Posterior cingulate gyrus (tissue), 11 donors: ENCODE measurements at regions not wholly inside any gene's neighbourhood (a gene's known extent, or its start where the extent isn't known, plus 50 kb on each side); places are given as distances from the start of the nearest gene placed in this dataset.

Source experiments
- DNase-seq, 10 donors: peaks; one replicate each; pipeline versions ENCODE4 v3.0.0 to v3.0.0-alpha.2; 2020 to 2021; ENCODE audit warnings: mixed read lengths in 3 of 10
- intact Hi-C: fragments of 100-400 bp; cut with DNase I; formaldehyde crosslinking; loops from one replicate; pipeline ENCODE4 v1.15.1; 2023

DNA sequence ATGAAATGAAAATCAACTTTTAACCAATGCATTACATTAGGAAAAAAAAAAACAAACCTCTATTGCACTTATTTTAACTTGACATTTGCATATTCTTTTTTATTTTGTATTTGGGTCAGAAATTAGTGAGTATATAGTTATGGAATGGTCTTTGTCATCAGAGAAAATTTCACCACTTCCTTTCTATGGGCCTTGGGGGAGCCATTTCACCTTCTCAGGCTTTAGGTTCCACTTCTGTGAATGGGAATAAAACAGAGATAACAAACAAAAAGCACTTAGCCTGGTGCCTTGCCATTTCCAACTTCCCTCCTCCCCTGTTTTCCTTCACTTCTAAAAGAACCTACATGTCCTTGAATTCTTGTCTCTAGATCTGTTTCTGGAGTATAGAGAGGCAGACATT is 168.0 kb upstream of the STT3B start:
- no peak for DNase-seq
- intact Hi-C loops: no loop called here

GRCh38 chr3:31367518-31367917 is 165.2 kb upstream of the STT3B start:
- no peak for DNase-seq
- intact Hi-C loops: no loop called here

GRCh38 chr3:31369637-31370379 is 162.9 kb upstream of the STT3B start:
- no peak for DNase-seq
- intact Hi-C loops: no loop called here

DNA sequence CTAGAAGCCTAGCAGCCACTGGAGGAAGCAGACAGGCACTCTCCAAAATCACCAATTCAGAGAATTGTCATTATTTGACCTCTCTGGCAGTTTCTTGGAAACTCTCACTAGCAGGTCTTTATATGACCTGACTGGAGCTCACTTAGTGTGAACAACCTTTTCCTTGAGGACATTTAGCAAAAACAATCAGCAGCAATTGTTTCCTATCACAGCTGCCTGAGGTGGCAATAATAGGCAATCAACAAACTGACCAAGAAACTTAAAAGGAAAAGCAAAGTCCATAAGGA is 162.4 kb upstream of the STT3B start:
- DNase-seq: no peak
- intact Hi-C loops: no loop called here

- intact Hi-C loops: no loop called here
- DNase-seq: no peak
Observed at GRCh38 chr3:31370681-31371080, 162.0 kb upstream of the STT3B start.

DNA sequence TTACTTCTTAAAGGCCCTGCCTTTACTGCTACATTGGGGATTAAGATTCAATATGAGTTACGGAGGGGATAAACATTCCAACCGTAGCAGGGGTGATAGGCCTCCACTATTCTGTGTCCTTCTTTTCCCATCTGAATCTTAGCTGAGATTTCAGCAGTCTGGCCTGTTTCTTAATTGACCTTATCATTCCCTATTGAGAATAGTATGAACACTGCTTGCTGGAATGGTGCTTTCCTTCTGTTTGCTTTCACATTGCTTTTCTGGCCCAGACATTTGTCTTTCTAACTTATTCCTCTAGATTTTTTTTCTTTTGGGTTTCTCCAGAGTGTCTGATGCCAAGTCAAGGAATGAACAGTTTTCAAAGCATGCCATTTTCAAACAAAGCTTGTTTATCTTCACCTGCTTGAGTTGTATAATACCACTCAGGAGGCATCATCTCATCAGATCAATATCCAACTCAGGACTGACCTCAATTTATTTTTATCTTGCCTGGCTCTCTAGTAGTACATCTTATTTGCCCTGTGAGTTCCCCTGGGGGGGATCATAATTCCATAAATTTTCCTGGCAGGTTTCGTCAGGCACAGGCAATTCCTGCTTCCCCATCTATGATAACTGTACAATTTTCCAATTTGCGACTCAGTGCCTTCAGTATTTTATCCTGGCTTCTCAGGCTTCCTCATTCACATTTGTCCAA is 161.1 kb upstream of the STT3B start:
- DNase-seq: no peak
- intact Hi-C loops: no loop called here

DNA sequence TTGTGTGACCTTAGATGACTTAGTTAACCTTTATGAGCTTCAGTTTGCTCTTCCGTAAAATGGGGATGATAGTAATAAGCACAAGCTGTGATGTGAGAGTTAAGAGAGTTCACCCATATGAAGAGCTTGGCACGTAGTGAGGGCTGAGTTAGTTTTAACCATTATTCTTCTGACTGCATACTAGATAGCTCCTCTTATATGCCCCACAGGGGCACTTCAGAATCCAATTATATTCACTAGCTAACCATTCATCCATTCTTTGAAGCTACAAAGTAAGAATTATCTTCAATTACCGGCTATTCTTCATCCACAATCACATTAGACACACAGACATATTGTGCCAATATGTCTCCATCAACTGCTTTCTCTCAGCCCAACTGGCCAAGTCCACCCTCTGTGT is 159.0 kb upstream of the STT3B start:
- DNase-seq: no peak
- intact Hi-C loops: no loop called here

DNA sequence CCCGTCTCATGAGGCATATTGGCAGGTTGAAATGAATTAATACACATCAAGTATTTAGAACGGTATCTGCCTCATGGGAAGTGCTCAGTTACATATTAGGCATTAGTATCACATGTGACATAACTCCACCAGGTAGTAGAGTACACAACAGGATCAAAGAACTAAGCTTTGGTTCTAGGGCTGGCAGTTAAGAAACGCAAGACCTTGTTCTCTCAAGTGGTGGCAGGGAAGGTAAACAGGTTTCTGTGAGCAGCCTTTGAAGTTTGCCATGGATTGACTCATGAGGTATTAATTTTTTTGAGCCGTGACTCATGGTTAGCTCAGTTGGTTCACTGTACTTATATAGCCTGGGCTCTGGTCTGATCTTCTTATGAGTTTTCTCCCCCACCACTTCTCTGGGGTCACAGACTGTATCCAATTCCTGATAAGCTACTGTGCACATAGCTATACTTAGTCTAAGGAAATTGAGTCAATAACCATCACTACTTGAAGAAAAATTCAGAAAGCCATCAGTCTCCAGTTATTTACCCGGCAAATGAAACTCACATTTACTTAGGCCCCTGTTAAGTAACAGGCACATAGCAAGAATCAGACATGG is 155.6 kb upstream of the STT3B start:
- intact Hi-C loops: no loop called here
- DNase-seq: no peak

DNA sequence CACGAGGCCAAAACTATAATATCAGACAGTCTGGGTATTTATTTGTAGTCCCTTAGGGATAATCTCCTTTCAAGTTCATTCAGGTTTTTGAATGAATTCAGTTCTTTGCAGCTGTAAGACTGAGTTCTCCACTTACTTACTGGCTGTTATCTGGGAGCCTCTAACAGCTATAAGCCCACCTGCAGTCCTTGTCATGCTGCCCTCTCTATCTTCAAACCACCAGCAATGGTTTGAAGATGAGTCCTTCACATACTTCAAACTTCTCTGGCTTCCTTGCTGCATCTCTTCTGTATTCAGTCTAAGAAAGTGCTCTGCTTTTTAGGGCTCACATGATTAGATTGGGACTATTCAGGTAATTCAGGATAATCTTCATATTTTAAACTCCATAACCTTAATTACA is 154.5 kb upstream of the STT3B start:
- intact Hi-C loops: no loop called here
- no peak for DNase-seq

GRCh38 chr3:31379598-31379997 is 153.1 kb upstream of the STT3B start:
- intact Hi-C loops: no loop called here
- no peak for DNase-seq

- DNase-seq: no peak
- intact Hi-C loops: no loop called here
Observed at GRCh38 chr3:31382856-31383255, 149.9 kb upstream of the STT3B start.

- DNase-seq: no peak
- intact Hi-C loops: no loop called here
Observed at GRCh38 chr3:31384117-31384516, 148.6 kb upstream of the STT3B start.

GRCh38 chr3:31389939-31390338 is 142.8 kb upstream of the STT3B start:
- no peak for DNase-seq
- intact Hi-C loops: no loop called here

DNA sequence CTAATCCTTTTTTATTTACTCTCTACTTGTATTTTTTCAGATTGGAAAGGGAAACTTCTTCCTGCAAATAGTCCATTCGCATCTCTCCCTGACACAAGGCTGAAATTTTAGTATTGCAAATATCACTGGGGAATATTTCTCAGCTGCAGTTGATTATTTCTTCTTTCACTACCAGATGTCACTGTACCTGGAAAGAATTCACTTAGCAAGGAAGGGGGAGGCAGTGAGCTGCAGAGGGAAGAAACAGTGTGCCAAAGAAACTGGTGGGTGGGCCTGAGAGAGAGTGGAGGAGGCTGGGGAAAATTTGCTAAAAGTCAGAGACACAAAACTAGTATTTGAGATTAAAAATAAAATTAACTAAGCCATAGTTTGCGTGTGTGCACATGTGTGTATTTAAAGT is 142.3 kb upstream of the STT3B start:
- DNase-seq: no peak
- intact Hi-C loops: no loop called here

- intact Hi-C loops: no loop called here
- no peak for DNase-seq
Observed at GRCh38 chr3:31391150-31391549, 141.6 kb upstream of the STT3B start.

GRCh38 chr3:31392568-31392967 is 140.2 kb upstream of the STT3B start:
- DNase-seq: no peak
- intact Hi-C loops: no loop called here

DNA sequence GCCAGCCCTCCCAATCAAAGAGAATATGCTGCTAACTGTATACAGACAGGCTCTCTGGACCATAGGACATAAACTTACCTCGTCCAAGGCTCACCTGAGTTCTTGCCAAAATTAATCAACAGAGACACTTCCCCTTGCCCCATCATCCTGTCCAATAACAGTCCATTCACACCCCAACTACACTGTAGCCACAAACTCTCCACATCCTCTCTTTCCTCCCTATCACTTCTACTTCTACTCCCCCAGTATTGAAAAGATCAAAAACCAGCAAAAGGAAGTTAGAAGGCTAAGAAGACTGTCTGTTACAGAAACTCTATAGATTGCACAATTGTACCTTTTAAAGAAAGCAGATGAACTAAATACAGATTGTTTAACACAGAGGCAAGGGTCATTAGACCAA is 133.5 kb upstream of the STT3B start:
- no peak for DNase-seq
- intact Hi-C loops: no loop called here

GRCh38 chr3:31402117-31402516 is 130.6 kb upstream of the STT3B start:
- no peak for DNase-seq
- intact Hi-C loops: no loop called here

- intact Hi-C loops: no loop called here
- no peak for DNase-seq
Observed at GRCh38 chr3:31403197-31403596, 129.5 kb upstream of the STT3B start.

GRCh38 chr3:31404871-31405270 is 127.9 kb upstream of the STT3B start:
- DNase-seq: no peak
- intact Hi-C loops: no loop called here

DNA sequence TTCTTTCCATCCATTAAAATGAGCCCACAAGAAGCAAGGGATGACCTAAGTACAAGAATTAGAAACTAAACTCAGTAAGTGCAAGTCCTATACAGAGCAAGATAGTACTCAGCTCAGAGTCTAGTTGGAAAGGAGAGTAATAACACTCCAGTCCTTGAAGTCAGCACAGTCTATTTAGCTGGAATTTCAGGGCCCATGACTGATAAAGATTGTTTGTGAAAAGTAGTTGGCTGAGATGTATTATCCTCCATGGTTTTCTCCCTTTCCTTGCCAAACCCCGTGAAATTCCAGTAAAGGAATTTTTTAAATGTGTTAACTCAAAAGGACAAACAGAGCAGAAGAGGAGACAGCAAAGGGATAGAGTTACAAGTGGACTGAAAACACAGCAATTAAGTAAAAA is 127.2 kb upstream of the STT3B start:
- DNase-seq: no peak
- intact Hi-C loops: no loop called here

- no peak for DNase-seq
- intact Hi-C loops: no loop called here
Observed at GRCh38 chr3:31406896-31407295, 125.8 kb upstream of the STT3B start.
